GM23338 (cell line): ENCODE measurements at regions not wholly inside any gene's neighbourhood (a gene's known extent, or its start where the extent isn't known, plus 50 kb on each side); places are given as distances from the start of the nearest gene placed in this dataset.

Experiments used
- EZH2phosphoT487 ChIP-seq: fragments of 200-600 bp; sonication (generic); IDR thresholded peaks from one replicate; pipeline ENCODE4 v1.8.1; 2018; ENCODE audit warnings: antibody characterized with exemption; ENCODE audit not compliant: unreplicated experiment
- JUNB ChIP-seq: IDR thresholded peaks from one replicate; pipeline ENCODE4 v1.6.1; 2016; ENCODE audit warnings: antibody characterized with exemption; ENCODE audit not compliant: unreplicated experiment
- POLR2AphosphoS5 ChIP-seq: IDR thresholded peaks from 2 replicates; pipeline ENCODE4 v1.6.1; 2016; ENCODE audit warnings: antibody characterized with exemption, low read depth
- ZNF331 ChIP-seq: fragments of 250-450 bp; sonication (Bioruptor Pico); IDR thresholded peaks from 2 replicates; pipeline ENCODE4 v1.5.0; 2020; ENCODE audit warnings: low read depth, mild to moderate bottlenecking, moderate library complexity
- TF ChIP-seq, protein P1 (sequence below): fragments of 250-450 bp; sonication (Bioruptor Pico); IDR thresholded peaks from 2 replicates; pipeline ENCODE4 v1.5.0; 2020; ENCODE audit warnings: mild to moderate bottlenecking, moderate library complexity
- TF ChIP-seq, protein P2 (sequence below): IDR thresholded peaks from 2 replicates; pipeline ENCODE4 v1.6.1; 2016; ENCODE audit warnings: antibody characterized with exemption
- TF ChIP-seq, protein P3 (sequence below), 2 experiments: fragments of 200-600 bp in 1 of 2; sonication (generic) in 1 of 2; conservative IDR thresholded peaks; 2 replicates each; pipeline versions ENCODE4 v1.5.1 to v1.6.1; 2016 to 2017; ENCODE audit warnings: antibody characterized with exemption in 2 of 2, low read depth in 2 of 2, mild to moderate bottlenecking in 2 of 2, moderate library complexity in 1 of 2

DNA sequence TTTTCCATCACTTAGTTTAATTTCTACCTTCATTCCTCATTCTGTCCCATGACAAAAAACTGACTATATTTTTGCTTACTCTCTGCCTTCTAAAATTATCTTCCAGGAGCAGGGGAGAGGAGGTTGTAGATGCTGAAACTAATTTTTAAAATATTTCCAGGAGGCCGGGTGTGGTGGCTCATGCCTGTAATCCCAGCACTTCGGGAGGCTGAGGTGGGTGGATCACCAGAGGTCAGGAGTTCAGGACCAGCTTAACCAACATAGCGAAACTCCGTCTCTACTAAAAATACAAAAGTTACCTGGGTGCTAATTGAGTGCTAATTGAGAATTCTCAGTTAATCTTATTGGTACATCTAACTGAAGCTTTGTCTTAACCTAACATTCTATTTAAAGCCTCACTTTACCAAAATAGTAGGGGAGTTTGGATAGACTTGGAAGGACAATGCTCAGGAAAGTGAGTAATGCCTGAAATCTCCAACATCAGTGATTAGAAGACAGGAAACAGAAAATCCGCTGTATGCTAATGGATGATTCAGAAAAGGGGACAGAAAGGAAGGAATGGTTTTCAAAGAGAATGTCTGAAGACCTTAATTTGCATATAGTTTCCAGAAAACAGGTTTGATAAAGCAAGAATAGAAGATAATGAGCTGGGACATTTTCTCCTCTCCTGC, 336.1 kb downstream of the GBE1 start (continued):
- TF ChIP-seq, protein P1, sequence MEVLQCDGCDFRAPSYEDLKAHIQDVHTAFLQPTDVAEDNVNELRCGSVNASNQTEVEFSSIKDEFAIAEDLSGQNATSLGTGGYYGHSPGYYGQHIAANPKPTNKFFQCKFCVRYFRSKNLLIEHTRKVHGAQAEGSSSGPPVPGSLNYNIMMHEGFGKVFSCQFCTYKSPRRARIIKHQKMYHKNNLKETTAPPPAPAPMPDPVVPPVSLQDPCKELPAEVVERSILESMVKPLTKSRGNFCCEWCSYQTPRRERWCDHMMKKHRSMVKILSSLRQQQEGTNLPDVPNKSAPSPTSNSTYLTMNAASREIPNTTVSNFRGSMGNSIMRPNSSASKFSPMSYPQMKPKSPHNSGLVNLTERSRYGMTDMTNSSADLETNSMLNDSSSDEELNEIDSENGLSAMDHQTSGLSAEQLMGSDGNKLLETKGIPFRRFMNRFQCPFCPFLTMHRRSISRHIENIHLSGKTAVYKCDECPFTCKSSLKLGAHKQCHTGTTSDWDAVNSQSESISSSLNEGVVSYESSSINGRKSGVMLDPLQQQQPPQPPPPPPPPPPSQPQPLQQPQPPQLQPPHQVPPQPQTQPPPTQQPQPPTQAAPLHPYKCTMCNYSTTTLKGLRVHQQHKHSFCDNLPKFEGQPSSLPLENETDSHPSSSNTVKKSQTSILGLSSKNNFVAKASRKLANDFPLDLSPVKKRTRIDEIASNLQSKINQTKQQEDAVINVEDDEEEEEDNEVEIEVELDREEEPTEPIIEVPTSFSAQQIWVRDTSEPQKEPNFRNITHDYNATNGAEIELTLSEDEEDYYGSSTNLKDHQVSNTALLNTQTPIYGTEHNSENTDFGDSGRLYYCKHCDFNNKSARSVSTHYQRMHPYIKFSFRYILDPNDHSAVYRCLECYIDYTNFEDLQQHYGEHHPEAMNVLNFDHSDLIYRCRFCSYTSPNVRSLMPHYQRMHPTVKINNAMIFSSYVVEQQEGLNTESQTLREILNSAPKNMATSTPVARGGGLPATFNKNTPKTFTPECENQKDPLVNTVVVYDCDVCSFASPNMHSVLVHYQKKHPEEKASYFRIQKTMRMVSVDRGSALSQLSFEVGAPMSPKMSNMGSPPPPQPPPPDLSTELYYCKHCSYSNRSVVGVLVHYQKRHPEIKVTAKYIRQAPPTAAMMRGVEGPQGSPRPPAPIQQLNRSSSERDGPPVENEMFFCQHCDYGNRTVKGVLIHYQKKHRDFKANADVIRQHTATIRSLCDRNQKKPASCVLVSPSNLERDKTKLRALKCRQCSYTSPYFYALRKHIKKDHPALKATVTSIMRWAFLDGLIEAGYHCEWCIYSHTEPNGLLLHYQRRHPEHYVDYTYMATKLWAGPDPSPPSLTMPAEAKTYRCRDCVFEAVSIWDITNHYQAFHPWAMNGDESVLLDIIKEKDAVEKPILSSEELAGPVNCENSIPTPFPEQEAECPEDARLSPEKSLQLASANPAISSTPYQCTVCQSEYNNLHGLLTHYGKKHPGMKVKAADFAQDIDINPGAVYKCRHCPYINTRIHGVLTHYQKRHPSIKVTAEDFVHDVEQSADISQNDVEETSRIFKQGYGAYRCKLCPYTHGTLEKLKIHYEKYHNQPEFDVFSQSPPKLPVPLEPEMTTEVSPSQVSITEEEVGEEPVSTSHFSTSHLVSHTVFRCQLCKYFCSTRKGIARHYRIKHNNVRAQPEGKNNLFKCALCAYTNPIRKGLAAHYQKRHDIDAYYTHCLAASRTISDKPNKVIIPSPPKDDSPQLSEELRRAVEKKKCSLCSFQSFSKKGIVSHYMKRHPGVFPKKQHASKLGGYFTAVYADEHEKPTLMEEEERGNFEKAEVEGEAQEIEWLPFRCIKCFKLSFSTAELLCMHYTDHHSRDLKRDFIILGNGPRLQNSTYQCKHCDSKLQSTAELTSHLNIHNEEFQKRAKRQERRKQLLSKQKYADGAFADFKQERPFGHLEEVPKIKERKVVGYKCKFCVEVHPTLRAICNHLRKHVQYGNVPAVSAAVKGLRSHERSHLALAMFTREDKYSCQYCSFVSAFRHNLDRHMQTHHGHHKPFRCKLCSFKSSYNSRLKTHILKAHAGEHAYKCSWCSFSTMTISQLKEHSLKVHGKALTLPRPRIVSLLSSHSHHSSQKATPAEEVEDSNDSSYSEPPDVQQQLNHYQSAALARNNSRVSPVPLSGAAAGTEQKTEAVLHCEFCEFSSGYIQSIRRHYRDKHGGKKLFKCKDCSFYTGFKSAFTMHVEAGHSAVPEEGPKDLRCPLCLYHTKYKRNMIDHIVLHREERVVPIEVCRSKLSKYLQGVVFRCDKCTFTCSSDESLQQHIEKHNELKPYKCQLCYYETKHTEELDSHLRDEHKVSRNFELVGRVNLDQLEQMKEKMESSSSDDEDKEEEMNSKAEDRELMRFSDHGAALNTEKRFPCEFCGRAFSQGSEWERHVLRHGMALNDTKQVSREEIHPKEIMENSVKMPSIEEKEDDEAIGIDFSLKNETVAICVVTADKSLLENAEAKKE (CRISPR knock-in tag) = no peak
- TF ChIP-seq EZH2phosphoT487 (no peak), JUNB (no peak), ZNF331 (no peak), POLR2AphosphoS5 (no peak)
- TF ChIP-seq, protein P2, sequence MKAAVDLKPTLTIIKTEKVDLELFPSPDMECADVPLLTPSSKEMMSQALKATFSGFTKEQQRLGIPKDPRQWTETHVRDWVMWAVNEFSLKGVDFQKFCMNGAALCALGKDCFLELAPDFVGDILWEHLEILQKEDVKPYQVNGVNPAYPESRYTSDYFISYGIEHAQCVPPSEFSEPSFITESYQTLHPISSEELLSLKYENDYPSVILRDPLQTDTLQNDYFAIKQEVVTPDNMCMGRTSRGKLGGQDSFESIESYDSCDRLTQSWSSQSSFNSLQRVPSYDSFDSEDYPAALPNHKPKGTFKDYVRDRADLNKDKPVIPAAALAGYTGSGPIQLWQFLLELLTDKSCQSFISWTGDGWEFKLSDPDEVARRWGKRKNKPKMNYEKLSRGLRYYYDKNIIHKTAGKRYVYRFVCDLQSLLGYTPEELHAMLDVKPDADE = no peak
- TF ChIP-seq, protein P3, sequence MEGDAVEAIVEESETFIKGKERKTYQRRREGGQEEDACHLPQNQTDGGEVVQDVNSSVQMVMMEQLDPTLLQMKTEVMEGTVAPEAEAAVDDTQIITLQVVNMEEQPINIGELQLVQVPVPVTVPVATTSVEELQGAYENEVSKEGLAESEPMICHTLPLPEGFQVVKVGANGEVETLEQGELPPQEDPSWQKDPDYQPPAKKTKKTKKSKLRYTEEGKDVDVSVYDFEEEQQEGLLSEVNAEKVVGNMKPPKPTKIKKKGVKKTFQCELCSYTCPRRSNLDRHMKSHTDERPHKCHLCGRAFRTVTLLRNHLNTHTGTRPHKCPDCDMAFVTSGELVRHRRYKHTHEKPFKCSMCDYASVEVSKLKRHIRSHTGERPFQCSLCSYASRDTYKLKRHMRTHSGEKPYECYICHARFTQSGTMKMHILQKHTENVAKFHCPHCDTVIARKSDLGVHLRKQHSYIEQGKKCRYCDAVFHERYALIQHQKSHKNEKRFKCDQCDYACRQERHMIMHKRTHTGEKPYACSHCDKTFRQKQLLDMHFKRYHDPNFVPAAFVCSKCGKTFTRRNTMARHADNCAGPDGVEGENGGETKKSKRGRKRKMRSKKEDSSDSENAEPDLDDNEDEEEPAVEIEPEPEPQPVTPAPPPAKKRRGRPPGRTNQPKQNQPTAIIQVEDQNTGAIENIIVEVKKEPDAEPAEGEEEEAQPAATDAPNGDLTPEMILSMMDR (conservative IDR thresholded peaks at IDR 0.05; ENCODE audit: low read depth in 2 of 2) = no peak
